ENCODE measurements at regions not wholly inside any gene's neighbourhood (a gene's known extent, or its start where the extent isn't known, plus 50 kb on each side); places are given as distances from the start of the nearest gene placed in this dataset.

- Histone ChIP-seq H3K4me3 (replicated peaks in 1 of 3; ENCODE audit: insufficient read depth in 1 of 3, low read depth in 1 of 3, low read length in 3 of 3) (no peak overlapping the region), H4K20me1 (replicated peaks; ENCODE audit: control insufficient read depth, extremely low read depth, insufficient read depth, low read length) (no peaks in the 10 kb centered on the region), H2AFZ (ENCODE audit: low read depth, low read length) (no peak overlapping the region), H3K79me2 (ENCODE audit: control insufficient read depth, insufficient read depth, low read length) (no peaks in the 10 kb centered on the region), H3K4me2 (ENCODE audit: insufficient read depth, low read length) (no peak overlapping the region), H3K9me3 (replicated peaks; ENCODE audit: control insufficient read depth, insufficient read depth, low read length) (no peaks in the 10 kb centered on the region), H3K27ac (ENCODE audit: insufficient read depth, low read depth, low read length) (no peak overlapping the region), H3K9ac (replicated peaks; ENCODE audit: extremely low read depth, insufficient read depth, low read length) (no peak overlapping the region), H3K9me1 (replicated peaks; ENCODE audit: control insufficient read depth, extremely low read depth, insufficient read depth, low read length) (no peaks in the 10 kb centered on the region), H3K4me1 (ENCODE audit: control insufficient read depth, extremely low read depth, insufficient read depth, low read length) (no peaks in the 10 kb centered on the region), H3K36me3 (ENCODE audit: control insufficient read depth in 2 of 2, extremely low read depth in 1 of 2, insufficient read depth in 2 of 2, low read length in 2 of 2) (no peaks in the 10 kb centered on the region), H3K27me3 (ENCODE audit: control insufficient read depth in 2 of 2, insufficient read depth in 2 of 2, low read length in 2 of 2) (no peaks in the 10 kb centered on the region)
- intact Hi-C loops (cut with micrococcal nuclease) = no loop called here
- FAIRE-seq (peak; percentile 21), DNase-seq (ENCODE audit: low read depth, low spot score) (no peak)
- POLR2A ChIA-PET = no interaction called here
- dilution Hi-C loops (cut with MboI; ENCODE audit: extremely low pct_ligation_motif_present, low sequenced_read_pairs) = no loop called here
- CTCF ChIA-PET = no interaction called here
- TF ChIP-seq CTCF (IDR thresholded peaks at IDR 0.05; ENCODE audit: extremely low read depth in 1 of 2, insufficient read depth in 1 of 2, low read depth in 1 of 2, low read length in 2 of 2) (no peak), POLR2A (IDR thresholded peaks at IDR 0.05; ENCODE audit: low read depth, low read length) (no peak), GATA2 (IDR thresholded peaks at IDR 0.05; ENCODE audit: insufficient read depth, insufficient read length, low read depth, low read length) (no peak), POLR2AphosphoS5 (IDR thresholded peaks at IDR 0.05; ENCODE audit: insufficient read depth, low read depth, low read length) (no peak), MYC (IDR thresholded peaks at IDR 0.05; ENCODE audit: low read depth, low read length) (no peak), MAX (IDR thresholded peaks at IDR 0.05; ENCODE audit: insufficient read depth, insufficient read length) (no peak), FOS (IDR thresholded peaks at IDR 0.05; ENCODE audit: borderline replicate concordance, insufficient read depth, low read length) (no peak), EZH2 (IDR thresholded peaks at IDR 0.05; ENCODE audit: borderline replicate concordance, low read depth, low read length, severe bottlenecking) (no peak), JUN (IDR thresholded peaks at IDR 0.05; ENCODE audit: borderline replicate concordance, insufficient read depth, insufficient read length, low read depth) (no peak)
- BruUV-seq (replicated peaks) = no TSS peak
Measured at GRCh38 chrY:16616201-16616975, 1263.6 kb downstream of the CDY2B start.

All from endothelial cell of umbilical vein (primary cell).